SIG-M5 treated with dmso at 0.1 percent for 504 hours (cell line): ENCODE measurements at regions not wholly inside any gene's neighbourhood (a gene's known extent, or its start where the extent isn't known, plus 50 kb on each side); places are given as distances from the start of the nearest gene placed in this dataset.

Experiments
- DNase-seq: peaks from one replicate; lab custom pipeline; 2025; ENCODE audit not compliant: unreplicated experiment; lab: John Stamatoyannopoulos, UW

DNA sequence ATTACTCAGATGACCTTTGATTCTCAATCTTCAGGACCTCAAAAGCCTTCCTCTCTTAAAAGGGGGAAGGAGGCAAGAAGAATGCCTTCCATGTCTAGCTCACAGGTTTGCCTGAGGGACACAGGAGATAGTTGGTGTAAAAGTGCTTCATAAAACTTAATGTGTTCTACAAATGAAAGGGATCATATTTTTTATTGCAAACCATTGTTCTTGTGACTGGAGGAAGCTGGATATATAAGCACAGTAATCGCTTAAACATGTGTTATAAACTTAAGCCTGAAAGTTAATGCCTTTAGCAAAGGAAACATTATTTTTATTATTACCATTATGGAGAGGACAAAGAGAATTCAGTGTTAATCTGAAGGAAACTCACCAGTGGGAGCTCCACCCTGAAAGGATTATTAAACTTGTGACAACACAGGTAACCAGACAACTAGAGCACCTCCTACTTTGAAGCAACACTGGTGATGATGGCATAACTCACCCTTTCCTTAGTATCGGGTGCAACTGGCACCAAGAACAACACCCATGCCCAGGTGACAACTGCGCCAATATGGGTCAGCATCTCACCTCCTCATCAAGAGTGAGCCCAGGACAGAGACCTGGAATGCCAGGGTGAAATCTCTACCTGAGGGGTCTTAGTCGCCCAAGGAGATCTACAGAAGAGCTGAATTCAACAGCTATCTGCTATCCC is 288.7 kb upstream of the PRDM1 start:
- DNase-seq: no peak

DNA sequence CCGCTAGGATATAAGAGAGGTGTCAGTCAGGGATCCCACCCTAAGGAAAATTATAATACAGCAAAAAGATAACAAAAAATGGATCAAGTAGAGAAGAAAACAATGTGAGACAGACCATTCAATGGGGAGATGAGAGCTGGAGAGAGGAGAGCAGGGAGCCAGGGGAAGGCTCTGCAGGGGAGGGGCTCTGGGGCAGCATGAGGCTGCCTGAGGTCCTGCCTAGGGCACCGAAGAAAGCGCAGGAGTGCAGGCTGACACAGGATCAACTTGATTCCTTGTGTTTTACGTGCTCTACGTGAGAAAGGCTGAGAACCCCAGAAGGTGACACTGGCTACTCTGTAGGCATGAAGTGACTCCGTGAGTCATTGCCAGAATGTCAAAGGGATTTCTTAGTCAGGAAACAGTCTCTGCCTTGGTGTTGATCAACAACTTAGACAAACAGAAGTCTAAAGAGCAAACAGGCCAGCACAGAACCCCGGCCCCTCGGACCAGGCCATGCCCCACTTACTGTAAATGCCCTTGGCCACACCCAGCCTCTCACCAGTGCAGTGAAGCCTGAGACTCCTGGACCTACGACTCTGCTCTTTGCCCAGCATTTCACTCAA is 290.1 kb upstream of the PRDM1 start:
- DNase-seq: no peak

GRCh38 chr6:105795366-105795765 is 290.8 kb upstream of the PRDM1 start:
- DNase-seq: no peak

GRCh38 chr6:105794870-105795269 is 291.3 kb upstream of the PRDM1 start:
- DNase-seq: no peak

DNA sequence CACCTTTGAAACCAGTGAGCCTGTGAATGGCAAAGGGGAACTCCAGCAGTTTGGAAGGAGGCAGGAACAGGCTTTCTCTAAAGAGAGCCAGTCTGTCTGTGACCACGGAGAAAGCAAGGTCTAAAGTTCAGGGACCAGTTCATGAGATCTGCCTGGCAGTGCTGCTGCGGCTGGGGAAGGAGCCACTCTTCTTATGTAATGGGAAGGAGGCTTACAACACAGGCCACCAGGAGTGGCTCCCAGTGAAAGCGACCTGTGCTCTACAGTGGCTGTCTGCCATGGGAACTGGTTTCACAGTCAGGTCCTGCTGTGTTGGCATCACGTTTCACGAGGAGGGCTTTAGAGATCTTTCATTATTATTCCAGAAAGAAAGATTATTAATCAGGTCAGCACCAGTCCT is 291.9 kb upstream of the PRDM1 start:
- peak; percentile 58 for DNase-seq

DNA sequence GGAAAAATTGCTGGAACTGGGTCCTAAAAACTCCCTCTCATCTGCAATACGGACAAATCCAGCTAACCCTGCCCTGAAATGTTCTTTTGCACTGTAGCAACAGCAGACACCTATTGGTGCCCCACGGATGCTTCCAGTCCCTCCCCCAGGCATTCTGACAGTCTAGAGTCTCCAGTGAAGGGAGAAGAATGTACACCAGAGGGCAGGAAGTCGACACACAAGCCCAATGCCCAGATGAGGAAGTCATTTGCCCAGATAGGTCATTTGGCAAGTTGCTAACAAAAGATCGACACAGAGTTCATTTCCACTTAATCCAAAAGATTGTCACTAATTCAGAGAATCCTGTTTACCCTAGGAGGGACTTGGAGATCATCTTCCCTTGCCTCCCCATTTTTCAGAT is 293.0 kb upstream of the PRDM1 start:
- DNase-seq: peak; percentile 68

GRCh38 chr6:105791583-105792318 is 294.4 kb upstream of the PRDM1 start:
- peak; percentile 14 for DNase-seq

GRCh38 chr6:105791179-105791578 is 295.0 kb upstream of the PRDM1 start:
- DNase-seq: no peak

DNA sequence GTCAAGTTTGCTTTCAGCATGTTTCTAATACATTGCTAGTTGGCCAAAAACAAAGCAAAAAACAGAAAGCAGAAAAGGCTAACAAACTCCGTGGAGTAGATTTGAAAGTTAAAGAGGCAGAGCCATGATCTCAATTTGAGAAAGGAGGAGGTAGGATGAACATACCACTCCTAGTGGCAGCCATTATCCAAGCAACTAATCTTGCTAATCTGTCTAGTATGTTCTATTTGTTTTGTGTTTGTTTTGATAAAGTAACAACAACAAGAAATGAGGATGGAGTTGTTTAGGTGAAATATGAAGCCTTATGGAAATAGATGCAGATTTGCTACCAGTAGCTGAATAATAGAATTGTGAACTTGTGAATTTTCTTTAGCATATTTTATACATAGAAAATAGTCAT is 295.5 kb upstream of the PRDM1 start:
- peak; percentile 5 for DNase-seq

GRCh38 chr6:105789935-105790334 is 296.2 kb upstream of the PRDM1 start:
- DNase-seq: no peak

- DNase-seq: no peak
Measured at GRCh38 chr6:105787747-105788146, 298.4 kb upstream of the PRDM1 start.

GRCh38 chr6:105786890-105787655 is 299.1 kb upstream of the PRDM1 start:
- no peak for DNase-seq

- no peak for DNase-seq
Measured at GRCh38 chr6:105786449-105786848, 299.7 kb upstream of the PRDM1 start.

DNA sequence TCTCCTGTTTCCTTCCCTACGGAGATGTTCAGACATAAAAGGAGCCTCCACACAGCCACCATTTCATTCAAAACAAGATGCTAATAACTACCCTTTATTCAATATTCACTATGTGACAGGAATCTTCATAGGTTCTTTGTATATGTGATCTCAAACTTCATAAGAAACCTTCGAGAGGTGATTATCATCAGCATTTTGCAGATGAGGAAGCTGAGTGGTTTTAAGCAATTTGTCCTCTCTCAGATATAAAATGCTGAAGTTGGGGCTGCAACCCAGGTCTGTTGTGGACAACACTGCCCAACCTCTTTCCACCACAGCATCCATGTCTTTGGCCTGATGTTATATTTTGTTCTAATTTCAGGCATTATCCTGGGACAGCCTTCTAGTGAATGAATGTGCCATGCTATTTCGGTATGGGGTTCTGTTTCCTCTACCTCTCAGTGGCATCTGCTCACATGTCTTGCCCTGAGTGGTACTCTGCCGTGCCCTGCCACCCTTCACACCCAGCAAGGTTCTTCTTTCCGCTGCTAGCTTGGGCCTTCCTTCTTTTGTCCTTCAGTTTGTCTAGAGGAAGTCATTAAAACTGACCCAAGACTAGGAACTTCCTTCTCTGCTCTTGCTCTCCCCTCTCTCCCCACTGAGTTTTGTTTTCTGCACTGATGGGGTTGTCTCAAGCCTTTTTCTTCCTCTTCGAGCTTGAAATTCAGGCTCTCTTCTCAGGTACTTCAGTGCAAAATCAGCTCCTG is 300.9 kb upstream of the PRDM1 start:
- peak; percentile 70 for DNase-seq

DNA sequence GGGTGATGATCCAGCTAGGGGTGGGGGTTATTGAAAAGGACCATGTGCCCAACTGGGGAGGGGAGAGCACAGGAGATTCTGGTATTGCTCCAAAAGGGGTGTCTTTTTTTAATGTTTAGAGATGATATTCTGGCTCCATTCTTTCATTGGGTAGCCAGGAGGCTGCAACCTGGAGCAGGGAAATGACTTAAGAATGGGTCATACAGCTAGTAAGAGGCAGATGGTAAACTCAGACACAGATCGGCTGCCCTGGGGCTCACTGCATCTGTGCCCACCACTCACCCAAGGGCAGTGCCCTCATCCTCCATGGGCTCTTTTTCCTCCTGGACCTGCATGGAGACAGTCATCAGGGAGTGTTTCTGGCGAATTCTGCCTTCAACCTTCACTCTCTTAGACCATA is 302.0 kb upstream of the PRDM1 start:
- no peak for DNase-seq

DNA sequence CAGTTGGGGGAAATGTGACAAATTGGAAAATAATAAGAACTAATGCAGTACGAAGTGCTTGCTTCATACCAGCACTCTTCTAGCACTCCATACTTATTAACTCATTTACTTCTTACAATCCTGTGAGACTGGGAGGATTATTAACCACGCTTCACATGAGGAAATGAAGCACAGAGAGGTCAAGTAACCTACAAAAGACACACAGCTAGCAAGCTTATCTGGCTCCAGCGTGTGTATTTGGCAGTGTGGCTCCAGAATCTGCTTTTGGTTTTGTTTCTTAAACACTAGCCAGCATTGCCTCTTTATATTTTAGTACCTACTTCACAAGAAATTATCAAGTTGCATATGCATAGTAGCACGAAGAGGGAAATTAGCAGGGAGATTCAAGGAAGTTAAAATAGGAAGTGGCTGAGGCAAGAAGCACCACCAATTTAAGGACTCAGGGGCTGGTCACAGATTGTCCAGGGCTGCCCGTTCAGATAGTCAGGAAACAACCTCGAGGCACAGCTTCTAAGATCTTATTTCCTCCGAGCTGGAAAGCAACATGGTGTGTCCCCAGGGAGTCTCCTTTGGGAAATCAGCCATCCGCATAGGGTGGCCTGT is 302.7 kb upstream of the PRDM1 start:
- no peak for DNase-seq

DNA sequence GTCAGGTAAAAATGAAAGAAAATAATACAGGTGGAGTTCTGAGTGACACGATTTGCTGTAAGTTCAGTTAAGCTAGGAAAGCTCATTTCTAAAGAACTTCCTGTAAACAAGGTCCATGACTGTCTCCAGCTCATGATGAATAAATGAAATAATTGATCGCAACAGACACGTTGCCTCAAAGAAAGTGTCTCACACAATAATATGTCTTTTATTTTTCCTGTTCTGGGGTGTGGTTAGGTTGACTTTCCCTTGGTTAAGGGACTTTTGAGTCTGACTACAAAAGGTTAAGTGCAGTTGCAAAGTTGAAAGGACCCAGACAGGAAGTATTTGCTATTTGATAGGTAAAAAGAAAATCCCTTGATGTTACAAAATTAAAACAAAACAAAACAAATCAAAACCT is 304.2 kb upstream of the PRDM1 start:
- no peak for DNase-seq

DNA sequence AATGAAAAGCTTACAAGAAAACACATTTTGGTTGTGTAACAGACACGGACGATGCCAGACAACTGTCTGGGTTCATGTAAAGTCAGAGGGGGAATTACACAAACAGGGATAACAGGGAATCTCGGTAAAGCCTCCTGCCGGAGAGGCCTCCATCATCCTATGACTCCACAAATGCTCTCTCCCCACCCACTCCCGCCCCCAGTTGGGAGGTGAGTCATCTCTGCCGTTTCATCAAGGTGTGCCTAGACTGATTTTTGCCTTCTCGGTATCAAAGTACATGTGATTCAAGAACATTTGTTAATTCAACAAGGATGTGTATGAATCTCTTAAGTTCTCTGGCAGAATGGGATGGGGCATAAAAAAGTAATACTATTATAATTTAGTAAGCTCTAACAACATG is 304.9 kb upstream of the PRDM1 start:
- DNase-seq: no peak

- DNase-seq: no peak
Measured at GRCh38 chr6:105780146-105780860, 305.8 kb upstream of the PRDM1 start.

- no peak for DNase-seq
Measured at GRCh38 chr6:105779110-105779509, 307.0 kb upstream of the PRDM1 start.
